ENCODE measurements at regions not wholly inside any gene's neighbourhood (a gene's known extent, or its start where the extent isn't known, plus 50 kb on each side); places are given as distances from the start of the nearest gene placed in this dataset.

GRCh38 chr15:35673093-35673684, 127.2 kb upstream of the DPH6 start:
- Mint-ChIP-seq H3K27me3 (peaks cover 17% of the 10 kb centered on the region), H3K4me3 (peak overlapping the region; percentile 25), H3K36me3 (ENCODE audit: low read depth) (no peaks in the 10 kb centered on the region), H3K27ac (peak overlapping the region; percentile 51), H3K9me3 (no peaks in the 10 kb centered on the region), H3K4me1 (ENCODE audit: low read depth) (peaks cover 13% of the 10 kb centered on the region)
- no peak for DNase-seq

GRCh38 chr15:35674873-35675781, 129.2 kb upstream of the DPH6 start:
- DNase-seq = no peak
- Mint-ChIP-seq H3K9me3 (no peaks in the 10 kb centered on the region), H3K4me1 (ENCODE audit: low read depth) (peaks cover 13% of the 10 kb centered on the region), H3K27me3 (peaks cover 17% of the 10 kb centered on the region), H3K4me3 (no peak overlapping the region), H3K27ac (no peak overlapping the region), H3K36me3 (ENCODE audit: low read depth) (no peaks in the 10 kb centered on the region)

DNA sequence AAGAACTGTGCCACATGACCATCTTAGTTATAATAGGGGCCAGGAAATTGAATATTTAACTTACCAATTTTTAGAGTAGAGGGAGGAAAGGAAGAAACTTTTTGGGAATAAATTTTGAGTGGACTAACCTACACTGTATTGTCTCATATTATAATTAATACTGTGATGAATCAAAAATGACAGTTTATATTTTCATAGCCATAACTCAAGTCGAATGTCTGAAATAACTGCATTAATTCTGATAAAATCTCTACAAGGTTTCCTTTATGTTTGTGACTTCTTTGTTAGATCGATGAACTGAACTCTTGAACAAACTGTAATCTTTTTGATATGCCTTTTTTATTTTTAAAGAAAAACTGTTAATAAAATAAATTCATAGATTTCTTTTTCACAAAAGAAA, 132.8 kb upstream of the DPH6 start:
- H3K27ac Mint-ChIP-seq = no peak overlapping the region
- H3K27me3 Mint-ChIP-seq = peaks cover 6% of the 10 kb centered on the region
- no peak for DNase-seq
- no peaks in the 10 kb centered on the region for H3K4me1 Mint-ChIP-seq (ENCODE audit: low read depth)
- H3K9me3 Mint-ChIP-seq = no peaks in the 10 kb centered on the region
- H3K36me3 Mint-ChIP-seq (ENCODE audit: low read depth) = no peaks in the 10 kb centered on the region
- no peak overlapping the region for H3K4me3 Mint-ChIP-seq

DNA sequence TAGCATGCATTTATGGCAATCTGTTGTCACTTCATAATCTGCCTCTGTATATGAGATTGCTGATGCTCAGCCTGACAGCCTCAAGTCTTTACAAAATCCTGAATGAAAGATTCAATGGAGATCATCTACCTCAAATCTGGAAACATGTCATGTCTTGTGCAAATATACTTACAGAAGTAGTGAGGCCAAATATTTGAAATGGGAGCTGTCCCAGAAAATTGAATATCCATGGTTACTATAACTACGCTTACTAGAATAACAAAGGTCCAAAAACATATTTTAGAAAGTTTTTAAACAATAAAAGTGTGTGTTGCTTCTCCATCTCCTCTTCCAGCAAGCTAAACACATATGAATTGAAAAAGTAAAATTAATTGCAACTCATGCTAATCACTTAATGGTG, 133.2 kb upstream of the DPH6 start:
- Mint-ChIP-seq H3K4me3 (no peak overlapping the region), H3K9me3 (no peaks in the 10 kb centered on the region), H3K4me1 (ENCODE audit: low read depth) (no peaks in the 10 kb centered on the region), H3K36me3 (ENCODE audit: low read depth) (no peaks in the 10 kb centered on the region), H3K27ac (no peak overlapping the region), H3K27me3 (peaks cover 6% of the 10 kb centered on the region)
- no peak for DNase-seq

GRCh38 chr15:35680951-35681350, 135.0 kb upstream of the DPH6 start:
- peaks cover 16% of the 10 kb centered on the region for H3K27me3 Mint-ChIP-seq
- DNase-seq = no peak
- H3K27ac Mint-ChIP-seq = no peak overlapping the region
- no peaks in the 10 kb centered on the region for H3K36me3 Mint-ChIP-seq (ENCODE audit: low read depth)
- H3K9me3 Mint-ChIP-seq = no peaks in the 10 kb centered on the region
- no peak overlapping the region for H3K4me3 Mint-ChIP-seq
- no peaks in the 10 kb centered on the region for H3K4me1 Mint-ChIP-seq (ENCODE audit: low read depth)

- Mint-ChIP-seq H3K9me3 (no peaks in the 10 kb centered on the region), H3K27ac (no peak overlapping the region), H3K36me3 (ENCODE audit: low read depth) (no peaks in the 10 kb centered on the region), H3K4me3 (no peak overlapping the region), H3K27me3 (peaks cover 32% of the 10 kb centered on the region), H3K4me1 (ENCODE audit: low read depth) (no peaks in the 10 kb centered on the region)
- DNase-seq = no peak
These were observed 140.4 kb upstream of the DPH6 start for GRCh38 chr15:35686347-35686746.

DNA sequence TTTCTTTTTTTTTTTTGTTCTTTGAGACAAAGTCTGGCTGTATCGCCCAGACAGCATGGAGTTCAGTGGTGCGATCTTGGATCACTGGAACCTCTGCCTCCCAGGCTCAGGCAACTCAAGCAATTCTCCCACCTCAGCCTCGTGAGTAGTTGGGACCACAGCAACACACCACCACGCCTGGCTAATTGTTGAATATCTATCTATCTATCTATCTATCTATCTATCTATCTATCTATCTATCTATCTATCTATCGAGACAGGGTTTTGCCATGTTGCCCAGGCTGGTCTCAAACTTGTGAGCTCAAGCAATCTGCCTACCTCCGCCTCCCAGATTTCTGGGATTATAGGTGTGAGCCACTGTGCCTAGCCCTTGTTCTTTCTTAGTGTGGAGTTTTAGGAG, 143.3 kb upstream of the DPH6 start:
- Mint-ChIP-seq H3K9me3 (no peaks in the 10 kb centered on the region), H3K27me3 (peaks cover 32% of the 10 kb centered on the region), H3K4me1 (ENCODE audit: low read depth) (no peaks in the 10 kb centered on the region), H3K36me3 (ENCODE audit: low read depth) (no peaks in the 10 kb centered on the region), H3K27ac (no peak overlapping the region), H3K4me3 (no peak overlapping the region)
- no peak for DNase-seq

DNA sequence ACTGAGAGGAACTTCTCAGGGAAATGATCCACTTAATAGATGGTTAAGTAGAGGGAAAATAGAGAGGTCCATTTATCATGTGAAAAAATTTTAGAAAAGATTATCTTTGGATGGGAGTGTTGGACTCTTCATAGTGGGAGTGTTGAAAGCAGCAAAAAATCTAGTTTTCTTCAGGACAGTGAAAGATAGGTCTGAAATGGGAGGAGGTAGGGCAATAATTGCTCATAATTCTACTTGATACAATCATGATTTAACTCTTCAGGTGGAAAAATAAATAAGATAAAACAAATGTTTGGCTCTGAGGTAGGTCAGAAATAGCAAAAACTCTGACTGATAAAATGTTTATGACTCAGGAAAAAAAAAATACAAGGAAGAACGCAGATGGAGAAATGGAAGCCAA, 144.1 kb upstream of the DPH6 start:
- Mint-ChIP-seq H3K9me3 (no peaks in the 10 kb centered on the region), H3K27ac (no peak overlapping the region), H3K36me3 (ENCODE audit: low read depth) (no peaks in the 10 kb centered on the region), H3K4me3 (no peak overlapping the region), H3K4me1 (ENCODE audit: low read depth) (no peaks in the 10 kb centered on the region), H3K27me3 (peaks cover 26% of the 10 kb centered on the region)
- DNase-seq = no peak

DNA sequence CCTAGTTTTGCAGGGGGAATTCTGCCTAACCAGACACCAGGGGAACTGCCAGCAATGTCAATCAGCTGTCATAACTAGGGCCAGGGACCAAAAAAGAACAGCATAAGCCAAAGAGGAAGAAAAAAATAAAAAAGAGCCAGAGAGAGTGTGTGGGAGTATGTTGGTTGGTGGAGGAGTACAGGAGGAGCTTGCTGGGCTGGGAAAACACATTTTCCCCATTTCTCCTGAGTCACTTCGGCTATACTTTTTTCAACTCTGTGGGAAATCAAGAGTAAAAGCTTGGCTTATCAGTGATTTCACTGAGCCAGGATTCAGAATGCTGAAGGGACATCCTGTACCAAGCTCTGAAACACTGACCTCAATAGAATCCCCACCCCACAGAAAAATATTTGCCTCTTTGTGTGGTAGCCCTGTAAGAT, 144.7 kb upstream of the DPH6 start:
- H3K27ac Mint-ChIP-seq = no peak overlapping the region
- H3K9me3 Mint-ChIP-seq = no peaks in the 10 kb centered on the region
- no peak for DNase-seq
- H3K27me3 Mint-ChIP-seq = peaks cover 21% of the 10 kb centered on the region
- no peaks in the 10 kb centered on the region for H3K36me3 Mint-ChIP-seq (ENCODE audit: low read depth)
- no peaks in the 10 kb centered on the region for H3K4me1 Mint-ChIP-seq (ENCODE audit: low read depth)
- H3K4me3 Mint-ChIP-seq = no peak overlapping the region

DNA sequence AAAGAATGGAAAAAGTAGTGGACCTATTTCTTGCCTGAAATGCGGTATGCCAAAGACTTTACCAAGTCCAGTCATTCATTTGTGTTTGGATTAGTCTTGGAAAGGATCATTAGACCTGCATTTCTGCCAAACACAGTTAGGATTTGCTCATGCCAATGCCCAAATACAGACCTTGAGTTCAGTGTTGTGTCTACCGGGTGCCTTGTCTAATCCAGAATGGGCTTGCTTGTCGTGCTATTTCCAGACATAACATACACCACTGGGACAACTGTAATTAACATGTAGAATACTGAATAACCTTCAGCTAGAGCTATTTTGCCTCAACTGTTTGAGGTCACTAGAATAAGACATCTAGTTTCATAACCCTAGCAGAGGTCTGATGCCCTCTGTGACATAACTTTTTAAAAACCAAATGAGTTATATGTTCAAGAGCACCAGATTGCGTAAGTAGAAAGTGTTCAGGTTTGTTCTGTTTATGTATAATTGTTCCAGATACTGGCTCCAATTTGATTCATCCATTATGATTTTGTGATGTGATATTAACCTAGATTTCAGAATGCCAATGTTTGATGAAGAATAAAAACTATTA, 145.3 kb upstream of the DPH6 start:
- DNase-seq = no peak
- Mint-ChIP-seq H3K4me3 (no peak overlapping the region), H3K36me3 (ENCODE audit: low read depth) (no peaks in the 10 kb centered on the region), H3K9me3 (no peaks in the 10 kb centered on the region), H3K4me1 (ENCODE audit: low read depth) (no peaks in the 10 kb centered on the region), H3K27me3 (peaks cover 18% of the 10 kb centered on the region), H3K27ac (no peak overlapping the region)

- Mint-ChIP-seq H3K9me3 (no peaks in the 10 kb centered on the region), H3K4me3 (no peak overlapping the region), H3K27me3 (peaks cover 24% of the 10 kb centered on the region), H3K4me1 (ENCODE audit: low read depth) (no peaks in the 10 kb centered on the region), H3K36me3 (ENCODE audit: low read depth) (no peaks in the 10 kb centered on the region), H3K27ac (no peak overlapping the region)
- DNase-seq = no peak
These were observed 146.2 kb upstream of the DPH6 start for GRCh38 chr15:35691891-35692867.

- no peaks in the 10 kb centered on the region for H3K9me3 Mint-ChIP-seq
- no peak overlapping the region for H3K4me3 Mint-ChIP-seq
- H3K36me3 Mint-ChIP-seq (ENCODE audit: low read depth) = no peaks in the 10 kb centered on the region
- H3K4me1 Mint-ChIP-seq (ENCODE audit: low read depth) = no peaks in the 10 kb centered on the region
- DNase-seq = no peak
- H3K27me3 Mint-ChIP-seq = peaks cover 21% of the 10 kb centered on the region
- H3K27ac Mint-ChIP-seq = no peak overlapping the region
These were observed 147.3 kb upstream of the DPH6 start for GRCh38 chr15:35693286-35693685.

DNA sequence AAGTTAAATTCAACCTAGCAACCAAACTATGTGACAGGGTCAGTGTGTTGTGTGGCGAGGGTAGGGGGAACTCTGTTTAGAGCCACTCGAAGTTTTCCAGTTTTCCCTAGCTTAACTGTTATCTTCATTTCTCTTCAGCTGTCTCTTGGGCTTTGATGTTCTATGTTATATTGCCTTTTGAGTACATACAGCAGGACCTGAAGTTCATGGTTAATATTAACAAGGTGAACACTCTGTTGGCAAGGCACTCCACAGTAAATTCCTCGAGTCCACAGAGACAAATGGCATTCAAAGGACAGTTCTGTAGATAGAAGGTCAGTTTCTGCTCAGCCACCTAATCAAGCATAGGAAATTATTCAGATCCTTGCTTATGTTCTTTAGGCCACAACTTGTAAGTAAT, 147.9 kb upstream of the DPH6 start:
- H3K27ac Mint-ChIP-seq = no peak overlapping the region
- no peaks in the 10 kb centered on the region for H3K9me3 Mint-ChIP-seq
- peaks cover 21% of the 10 kb centered on the region for H3K27me3 Mint-ChIP-seq
- no peaks in the 10 kb centered on the region for H3K4me1 Mint-ChIP-seq (ENCODE audit: low read depth)
- DNase-seq = no peak
- no peaks in the 10 kb centered on the region for H3K36me3 Mint-ChIP-seq (ENCODE audit: low read depth)
- no peak overlapping the region for H3K4me3 Mint-ChIP-seq

DNA sequence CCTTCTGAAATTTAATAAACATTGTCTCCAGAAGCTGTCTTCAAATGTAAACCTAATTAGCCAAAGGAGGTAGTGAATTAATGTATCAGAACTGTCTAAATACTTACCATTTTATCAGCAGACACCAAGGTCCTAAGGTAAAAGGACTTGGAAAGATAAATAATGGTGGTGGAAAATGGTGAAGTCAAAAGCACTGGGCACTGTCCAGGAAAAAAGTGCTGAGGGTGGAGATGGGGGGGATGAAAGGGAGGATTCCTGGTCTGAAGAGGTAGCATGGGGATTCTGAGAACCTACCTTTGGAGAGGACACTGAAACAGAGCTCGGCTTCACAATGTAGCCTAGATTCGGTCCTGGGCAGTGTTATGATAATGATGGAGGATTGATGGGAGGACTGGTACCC, 149.0 kb upstream of the DPH6 start:
- no peak overlapping the region for H3K27ac Mint-ChIP-seq
- no peaks in the 10 kb centered on the region for H3K36me3 Mint-ChIP-seq (ENCODE audit: low read depth)
- no peak for DNase-seq
- H3K27me3 Mint-ChIP-seq = peaks cover 20% of the 10 kb centered on the region
- no peak overlapping the region for H3K4me3 Mint-ChIP-seq
- no peaks in the 10 kb centered on the region for H3K9me3 Mint-ChIP-seq
- no peaks in the 10 kb centered on the region for H3K4me1 Mint-ChIP-seq (ENCODE audit: low read depth)

Data from activated T-cell treated with anti-CD3 and anti-CD28 coated beads, Interleukin-2, amount 50 U/mL, for 24 hours (primary cell).